ENCODE measurements at regions not wholly inside any gene's neighbourhood (a gene's known extent, or its start where the extent isn't known, plus 50 kb on each side); places are given as distances from the start of the nearest gene placed in this dataset.

DNA sequence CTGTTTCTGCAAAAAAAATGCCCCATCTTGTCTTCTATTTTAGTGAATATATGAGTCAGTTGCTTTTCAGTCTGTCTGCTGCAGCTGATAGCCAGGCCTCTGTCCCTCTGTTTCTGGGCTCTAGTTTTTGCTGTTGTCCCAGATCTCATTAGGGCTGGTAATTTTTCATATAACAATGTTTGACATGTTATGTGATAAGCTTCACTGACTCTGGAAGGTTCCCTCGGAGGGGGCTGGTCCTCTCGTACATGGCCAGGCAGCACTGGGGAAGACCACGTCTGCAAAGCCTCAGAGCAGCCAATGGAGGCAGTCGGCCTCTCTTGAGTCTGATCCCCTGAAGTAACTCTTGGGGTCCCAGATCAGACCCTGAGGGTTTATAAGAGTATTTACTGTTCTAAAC is 223.8 kb downstream of the THBS2 start:
- intact Hi-C loops (cut with DNase I): no loop called here
- no peaks in the 10 kb centered on the region for H3K27me3 ChIP-seq (ENCODE audit: control insufficient read depth, insufficient read depth, low read length)
- no peak overlapping the region for H3K27ac ChIP-seq (ENCODE audit: low read depth in 2 of 2, low read length in 2 of 2)
- FAIRE-seq: no peak
- TF ChIP-seq, protein P1, sequence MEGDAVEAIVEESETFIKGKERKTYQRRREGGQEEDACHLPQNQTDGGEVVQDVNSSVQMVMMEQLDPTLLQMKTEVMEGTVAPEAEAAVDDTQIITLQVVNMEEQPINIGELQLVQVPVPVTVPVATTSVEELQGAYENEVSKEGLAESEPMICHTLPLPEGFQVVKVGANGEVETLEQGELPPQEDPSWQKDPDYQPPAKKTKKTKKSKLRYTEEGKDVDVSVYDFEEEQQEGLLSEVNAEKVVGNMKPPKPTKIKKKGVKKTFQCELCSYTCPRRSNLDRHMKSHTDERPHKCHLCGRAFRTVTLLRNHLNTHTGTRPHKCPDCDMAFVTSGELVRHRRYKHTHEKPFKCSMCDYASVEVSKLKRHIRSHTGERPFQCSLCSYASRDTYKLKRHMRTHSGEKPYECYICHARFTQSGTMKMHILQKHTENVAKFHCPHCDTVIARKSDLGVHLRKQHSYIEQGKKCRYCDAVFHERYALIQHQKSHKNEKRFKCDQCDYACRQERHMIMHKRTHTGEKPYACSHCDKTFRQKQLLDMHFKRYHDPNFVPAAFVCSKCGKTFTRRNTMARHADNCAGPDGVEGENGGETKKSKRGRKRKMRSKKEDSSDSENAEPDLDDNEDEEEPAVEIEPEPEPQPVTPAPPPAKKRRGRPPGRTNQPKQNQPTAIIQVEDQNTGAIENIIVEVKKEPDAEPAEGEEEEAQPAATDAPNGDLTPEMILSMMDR (IDR thresholded peaks at IDR 0.05; ENCODE audit: borderline replicate concordance, extremely low read depth, insufficient read depth): no peak
- no peak overlapping the region for H3K4me3 ChIP-seq (ENCODE audit: low read length in 3 of 3)
- peak in 2 of 5 donors; percentile 29 to 39 for DNase-seq
- H3K36me3 ChIP-seq (ENCODE audit: control insufficient read depth in 2 of 3, insufficient read depth in 3 of 3, low read length in 3 of 3): no peaks in the 10 kb centered on the region
- no peaks in the 10 kb centered on the region for H3K9me3 ChIP-seq (ENCODE audit: control insufficient read depth in 2 of 3, insufficient read depth in 1 of 3, low read length in 3 of 3)
- H3K9ac ChIP-seq (ENCODE audit: low read length in 3 of 3): no peak overlapping the region
- peaks cover 0 to 2% (median 0%) of the 10 kb centered on the region in 3 donors for H3K4me1 ChIP-seq (ENCODE audit: control insufficient read depth in 2 of 3, insufficient read depth in 2 of 3, low read depth in 1 of 3, low read length in 3 of 3)

DNA sequence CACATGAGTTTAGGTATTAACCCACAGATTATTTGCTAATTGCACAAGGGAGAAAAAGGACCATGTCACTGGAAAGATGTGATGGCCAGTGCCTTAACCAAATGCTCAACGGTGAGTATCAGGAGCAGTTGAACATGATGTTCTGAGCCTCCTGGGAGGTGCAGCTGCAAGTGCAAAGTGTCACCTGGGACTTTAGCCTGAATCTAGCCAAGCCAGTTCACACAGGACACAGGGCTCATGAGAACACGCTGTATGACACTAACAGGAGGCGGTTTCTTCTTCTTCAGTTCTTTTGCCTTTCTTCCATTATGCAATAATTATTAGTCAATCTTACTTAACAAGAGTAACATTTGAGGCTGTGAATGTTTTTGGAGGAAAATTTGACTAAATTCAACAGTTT is 225.3 kb downstream of the THBS2 start:
- TF ChIP-seq, protein P1 (IDR thresholded peaks at IDR 0.05; ENCODE audit: borderline replicate concordance, extremely low read depth, insufficient read depth): no peak
- H3K9ac ChIP-seq (ENCODE audit: low read length in 3 of 3): no peak overlapping the region
- FAIRE-seq (no peak), DNase-seq (peak in 1 of 5 donors; percentile 12)
- H3K4me1 ChIP-seq (ENCODE audit: control insufficient read depth in 2 of 3, insufficient read depth in 2 of 3, low read depth in 1 of 3, low read length in 3 of 3): peaks cover 0 to 2% (median 0%) of the 10 kb centered on the region in 3 donors
- no peak overlapping the region for H3K4me3 ChIP-seq (ENCODE audit: low read length in 3 of 3)
- intact Hi-C loops (cut with DNase I): no loop called here
- no peak overlapping the region for H3K27ac ChIP-seq (ENCODE audit: low read depth in 2 of 2, low read length in 2 of 2)
- H3K36me3 ChIP-seq (ENCODE audit: control insufficient read depth in 2 of 3, insufficient read depth in 3 of 3, low read length in 3 of 3): no peaks in the 10 kb centered on the region
- H3K27me3 ChIP-seq (ENCODE audit: control insufficient read depth, insufficient read depth, low read length): no peaks in the 10 kb centered on the region
- no peaks in the 10 kb centered on the region for H3K9me3 ChIP-seq (ENCODE audit: control insufficient read depth in 2 of 3, insufficient read depth in 1 of 3, low read length in 3 of 3)

DNA sequence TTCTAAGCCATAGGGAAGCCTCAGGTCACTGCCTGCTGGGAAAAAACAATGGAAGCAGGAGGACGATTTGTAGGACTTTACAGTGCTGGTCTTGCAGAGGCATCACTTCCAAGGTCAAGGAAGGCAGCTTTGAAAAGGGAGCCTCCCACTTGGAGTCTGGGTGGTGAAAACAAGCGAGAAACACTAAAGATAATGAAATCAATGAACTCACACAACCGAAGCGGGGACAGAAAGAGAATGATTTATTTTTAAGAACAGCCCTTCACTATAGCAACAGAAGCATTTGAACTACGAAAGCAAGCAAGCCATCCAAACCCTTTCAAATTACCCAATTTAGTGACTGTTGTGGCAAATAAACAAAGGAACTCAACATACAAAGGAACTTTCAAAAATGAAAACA is 227.5 kb downstream of the THBS2 start:
- peak in 2 of 5 donors; percentile 46 to 54 for DNase-seq
- Histone ChIP-seq H3K27me3 (ENCODE audit: control insufficient read depth, insufficient read depth, low read length) (no peaks in the 10 kb centered on the region), H3K9ac (ENCODE audit: low read length in 3 of 3) (no peak overlapping the region), H3K4me3 (ENCODE audit: low read length in 3 of 3) (no peak overlapping the region), H3K9me3 (ENCODE audit: control insufficient read depth in 2 of 3, insufficient read depth in 1 of 3, low read length in 3 of 3) (no peaks in the 10 kb centered on the region), H3K4me1 (ENCODE audit: control insufficient read depth in 2 of 3, insufficient read depth in 2 of 3, low read depth in 1 of 3, low read length in 3 of 3) (peaks cover 0 to 2% (median 0%) of the 10 kb centered on the region in 3 donors), H3K36me3 (ENCODE audit: control insufficient read depth in 2 of 3, insufficient read depth in 3 of 3, low read length in 3 of 3) (no peaks in the 10 kb centered on the region), H3K27ac (ENCODE audit: low read depth in 2 of 2, low read length in 2 of 2) (no peak overlapping the region)
- TF ChIP-seq, protein P1 (IDR thresholded peaks at IDR 0.05; ENCODE audit: borderline replicate concordance, extremely low read depth, insufficient read depth): no peak
- intact Hi-C loops (cut with DNase I): no loop called here
- no peak for FAIRE-seq

DNA sequence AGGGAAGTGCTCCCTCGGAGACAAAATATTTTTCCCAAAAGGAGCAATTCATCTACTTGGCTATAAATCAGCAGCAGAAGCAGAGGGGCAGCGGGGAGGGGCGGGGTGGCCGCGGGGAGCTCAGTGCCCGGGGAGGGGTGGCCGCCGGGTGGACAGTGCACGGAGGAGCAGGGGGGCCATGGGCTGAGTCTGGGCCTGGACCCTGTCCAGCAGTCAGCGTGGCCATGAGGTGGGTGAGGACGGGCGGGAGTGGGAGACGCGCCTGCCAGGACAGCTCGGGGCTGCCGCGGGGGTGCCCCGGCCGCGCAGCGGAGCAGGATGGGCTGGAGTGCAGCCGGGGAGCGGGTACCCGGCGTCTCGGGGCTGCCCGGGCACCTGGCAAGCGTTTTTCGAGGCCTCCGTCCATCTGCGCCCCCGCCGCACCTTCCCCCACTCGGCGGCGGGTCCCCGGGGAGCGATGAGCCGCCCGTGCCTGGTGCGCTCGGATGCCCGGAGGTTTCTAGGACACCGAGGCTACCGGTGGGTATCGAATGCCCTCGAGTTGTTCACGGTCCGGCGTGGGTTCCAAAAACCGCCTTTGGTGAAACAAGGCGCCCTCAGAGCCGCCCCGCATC is 229.5 kb downstream of the THBS2 start:
- H3K4me3 ChIP-seq (ENCODE audit: low read length in 3 of 3): no peak overlapping the region
- TF ChIP-seq, protein P1 (IDR thresholded peaks at IDR 0.05; ENCODE audit: borderline replicate concordance, extremely low read depth, insufficient read depth): no peak
- no peak overlapping the region for H3K27ac ChIP-seq (ENCODE audit: low read depth in 2 of 2, low read length in 2 of 2)
- FAIRE-seq: no peak
- no peaks in the 10 kb centered on the region for H3K36me3 ChIP-seq (ENCODE audit: control insufficient read depth in 2 of 3, insufficient read depth in 3 of 3, low read length in 3 of 3)
- H3K4me1 ChIP-seq (ENCODE audit: control insufficient read depth in 2 of 3, insufficient read depth in 2 of 3, low read depth in 1 of 3, low read length in 3 of 3): peaks cover 0 to 2% (median 0%) of the 10 kb centered on the region in 3 donors
- intact Hi-C loops (cut with DNase I): no loop called here
- DNase-seq: no peak
- H3K9ac ChIP-seq (ENCODE audit: low read length in 3 of 3): no peak overlapping the region
- no peaks in the 10 kb centered on the region for H3K27me3 ChIP-seq (ENCODE audit: control insufficient read depth, insufficient read depth, low read length)
- H3K9me3 ChIP-seq (ENCODE audit: control insufficient read depth in 2 of 3, insufficient read depth in 1 of 3, low read length in 3 of 3): no peaks in the 10 kb centered on the region
